ENCODE measurements at regions not wholly inside any gene's neighbourhood (a gene's known extent, or its start where the extent isn't known, plus 50 kb on each side); places are given as distances from the start of the nearest gene placed in this dataset.

DNA sequence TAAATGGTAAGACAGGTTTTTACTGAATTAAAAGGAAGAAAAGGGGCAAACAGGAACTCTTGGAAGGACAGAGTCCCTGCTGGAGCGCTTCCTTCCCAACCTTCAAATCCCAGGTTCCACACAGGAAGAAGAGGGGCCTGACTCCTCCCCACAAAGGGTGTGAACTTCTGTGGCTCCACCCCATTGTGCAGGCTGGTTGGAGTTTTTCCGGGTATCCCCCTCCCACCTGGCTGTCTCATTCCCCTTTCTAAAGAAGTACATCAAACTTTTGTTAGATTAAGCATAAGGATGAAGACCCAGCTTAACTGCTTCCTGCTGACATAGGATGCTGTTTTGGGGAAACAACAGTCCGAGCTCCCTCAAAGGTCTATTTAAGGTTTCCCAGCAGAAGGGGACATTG is 187.7 kb downstream of the FCRL5 start:
- TF ChIP-seq, protein P1, sequence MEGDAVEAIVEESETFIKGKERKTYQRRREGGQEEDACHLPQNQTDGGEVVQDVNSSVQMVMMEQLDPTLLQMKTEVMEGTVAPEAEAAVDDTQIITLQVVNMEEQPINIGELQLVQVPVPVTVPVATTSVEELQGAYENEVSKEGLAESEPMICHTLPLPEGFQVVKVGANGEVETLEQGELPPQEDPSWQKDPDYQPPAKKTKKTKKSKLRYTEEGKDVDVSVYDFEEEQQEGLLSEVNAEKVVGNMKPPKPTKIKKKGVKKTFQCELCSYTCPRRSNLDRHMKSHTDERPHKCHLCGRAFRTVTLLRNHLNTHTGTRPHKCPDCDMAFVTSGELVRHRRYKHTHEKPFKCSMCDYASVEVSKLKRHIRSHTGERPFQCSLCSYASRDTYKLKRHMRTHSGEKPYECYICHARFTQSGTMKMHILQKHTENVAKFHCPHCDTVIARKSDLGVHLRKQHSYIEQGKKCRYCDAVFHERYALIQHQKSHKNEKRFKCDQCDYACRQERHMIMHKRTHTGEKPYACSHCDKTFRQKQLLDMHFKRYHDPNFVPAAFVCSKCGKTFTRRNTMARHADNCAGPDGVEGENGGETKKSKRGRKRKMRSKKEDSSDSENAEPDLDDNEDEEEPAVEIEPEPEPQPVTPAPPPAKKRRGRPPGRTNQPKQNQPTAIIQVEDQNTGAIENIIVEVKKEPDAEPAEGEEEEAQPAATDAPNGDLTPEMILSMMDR (IDR thresholded peaks at IDR 0.05; ENCODE audit: insufficient read depth in 1 of 2, low read depth in 1 of 2, low read length in 1 of 2, severe bottlenecking in 1 of 2, unreplicated experiment in 1 of 2), result no peak
- peaks cover 39% of the 10 kb centered on the region for H3K4me1 Mint-ChIP-seq (ENCODE audit: low read depth, unreplicated experiment)
- Histone ChIP-seq H3K4me3 (ENCODE audit: low read depth, low read length) (no peak overlapping the region), H3K27me3 (replicated peaks; ENCODE audit: control insufficient read depth, insufficient read depth, low read length) (no peaks in the 10 kb centered on the region), H3K9me3 (peaks cover 6% of the 10 kb centered on the region; the same call in 1 of the 2 replicates), H3K36me3 (ENCODE audit: control insufficient read depth, insufficient read depth, low read length) (no peaks in the 10 kb centered on the region), H3K4me1 (peaks cover 34% of the 10 kb centered on the region)
- H3K27me3 Mint-ChIP-seq (ENCODE audit: insufficient read depth, unreplicated experiment), result no peaks in the 10 kb centered on the region
- ChIA-PET POLR2A (no interaction called here), CTCF (no interaction called here)
- DNase-seq, result no peak
- no peak overlapping the region for H3K4me3 Mint-ChIP-seq (ENCODE audit: unreplicated experiment)
- peaks cover 25% of the 10 kb centered on the region for H3K9me3 Mint-ChIP-seq (ENCODE audit: unreplicated experiment)
- no peak overlapping the region for H3K27ac Mint-ChIP-seq (ENCODE audit: unreplicated experiment)
- intact Hi-C loops (cut with micrococcal nuclease; ENCODE audit: unreplicated experiment), result loop anchor here (10.0 kb wide), 1 partner anchor 580 kb away; no protein-coding TSS in a partner anchor
- no TSS peak for BruUV-seq (replicated peaks)
- H3K36me3 Mint-ChIP-seq (ENCODE audit: insufficient read depth, unreplicated experiment), result no peaks in the 10 kb centered on the region

- peaks cover 20% of the 10 kb centered on the region for H3K9me3 Mint-ChIP-seq (ENCODE audit: unreplicated experiment)
- no peaks in the 10 kb centered on the region for H3K27me3 ChIP-seq (replicated peaks; ENCODE audit: control insufficient read depth, insufficient read depth, low read length)
- DNase-seq, result peak in 1 of 2 experiments; percentile 29
- ChIA-PET CTCF (interaction anchor here (0.7 kb wide), 1 partner anchor 206 kb away, joined by 3 read pairs; no protein-coding TSS in a partner anchor), POLR2A (no interaction called here)
- intact Hi-C loops (cut with micrococcal nuclease; ENCODE audit: unreplicated experiment), result loop anchor here (10.0 kb wide), 1 partner anchor 581 kb away; no protein-coding TSS in a partner anchor
- H3K27ac Mint-ChIP-seq (ENCODE audit: unreplicated experiment), result no peak overlapping the region
- H3K4me1 Mint-ChIP-seq (ENCODE audit: low read depth, unreplicated experiment), result peaks cover 37% of the 10 kb centered on the region
- TF ChIP-seq, protein P1 (IDR thresholded peaks at IDR 0.05; ENCODE audit: insufficient read depth in 1 of 2, low read depth in 1 of 2, low read length in 1 of 2, severe bottlenecking in 1 of 2, unreplicated experiment in 1 of 2), result peak; percentile 42 to 45
- BruUV-seq (replicated peaks), result no TSS peak
- no peaks in the 10 kb centered on the region for H3K27me3 Mint-ChIP-seq (ENCODE audit: insufficient read depth, unreplicated experiment)
- H3K36me3 ChIP-seq (ENCODE audit: control insufficient read depth, insufficient read depth, low read length), result no peaks in the 10 kb centered on the region
- no peak overlapping the region for H3K4me3 ChIP-seq (ENCODE audit: low read depth, low read length)
- H3K4me3 Mint-ChIP-seq (ENCODE audit: unreplicated experiment), result no peak overlapping the region
- H3K36me3 Mint-ChIP-seq (ENCODE audit: insufficient read depth, unreplicated experiment), result no peaks in the 10 kb centered on the region
- peaks cover 6% of the 10 kb centered on the region; the same call in 1 of the 2 replicates for H3K9me3 ChIP-seq
- H3K4me1 ChIP-seq, result peaks cover 35% of the 10 kb centered on the region
Observed at GRCh38 chr1:157363660-157364140, 188.6 kb downstream of the FCRL5 start.

DNA sequence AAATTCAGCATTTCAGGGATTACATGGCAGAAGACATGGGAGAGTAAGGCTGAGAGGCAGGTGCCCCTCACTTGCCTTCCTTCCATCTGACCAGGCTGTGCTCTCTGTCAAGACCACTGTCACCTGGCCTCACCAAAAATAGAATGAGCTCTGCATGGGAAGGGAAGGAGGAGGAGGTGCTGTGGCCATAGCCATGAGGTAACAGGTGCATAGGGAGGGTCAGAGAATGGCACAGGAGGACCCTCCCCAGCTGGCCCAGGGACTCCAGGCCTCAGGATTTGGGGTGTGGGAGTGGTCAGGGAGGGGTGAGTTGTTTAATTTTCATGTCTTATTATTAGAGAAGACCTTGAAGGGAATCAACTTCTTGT is 192.3 kb downstream of the FCRL5 start:
- intact Hi-C loops (cut with micrococcal nuclease; ENCODE audit: unreplicated experiment), result loop anchor here (10.0 kb wide), 1 partner anchor 585 kb away; no protein-coding TSS in a partner anchor
- BruUV-seq (replicated peaks), result no TSS peak
- TF ChIP-seq, protein P1 (IDR thresholded peaks at IDR 0.05; ENCODE audit: insufficient read depth in 1 of 2, low read depth in 1 of 2, low read length in 1 of 2, severe bottlenecking in 1 of 2, unreplicated experiment in 1 of 2), result no peak
- Histone ChIP-seq H3K4me1 (peaks cover 10% of the 10 kb centered on the region; the same call in 1 of the 2 replicates), H3K36me3 (ENCODE audit: control insufficient read depth, insufficient read depth, low read length) (no peaks in the 10 kb centered on the region), H3K4me3 (ENCODE audit: low read depth, low read length) (no peak overlapping the region), H3K27me3 (replicated peaks; ENCODE audit: control insufficient read depth, insufficient read depth, low read length) (no peaks in the 10 kb centered on the region), H3K9me3 (peaks cover 6% of the 10 kb centered on the region; the same call in 1 of the 2 replicates)
- Mint-ChIP-seq H3K9me3 (ENCODE audit: unreplicated experiment) (peaks cover 10% of the 10 kb centered on the region), H3K36me3 (ENCODE audit: insufficient read depth, unreplicated experiment) (no peaks in the 10 kb centered on the region), H3K4me3 (ENCODE audit: unreplicated experiment) (no peak overlapping the region), H3K27me3 (ENCODE audit: insufficient read depth, unreplicated experiment) (no peaks in the 10 kb centered on the region), H3K4me1 (ENCODE audit: low read depth, unreplicated experiment) (peaks cover 10% of the 10 kb centered on the region), H3K27ac (ENCODE audit: unreplicated experiment) (peak overlapping the region; percentile 10)
- DNase-seq, result no peak
- POLR2A ChIA-PET, result no interaction called here
- CTCF ChIA-PET, result interaction anchor here (1.2 to 1.3 kb wide), 2 partner anchors 56 to 146 kb away, joined by 3 read pairs; no protein-coding TSS in a partner anchor

All from Caco-2 (cell line).